ENCODE measurements at regions not wholly inside any gene's neighbourhood (a gene's known extent, or its start where the extent isn't known, plus 50 kb on each side); places are given as distances from the start of the nearest gene placed in this dataset.

DNA sequence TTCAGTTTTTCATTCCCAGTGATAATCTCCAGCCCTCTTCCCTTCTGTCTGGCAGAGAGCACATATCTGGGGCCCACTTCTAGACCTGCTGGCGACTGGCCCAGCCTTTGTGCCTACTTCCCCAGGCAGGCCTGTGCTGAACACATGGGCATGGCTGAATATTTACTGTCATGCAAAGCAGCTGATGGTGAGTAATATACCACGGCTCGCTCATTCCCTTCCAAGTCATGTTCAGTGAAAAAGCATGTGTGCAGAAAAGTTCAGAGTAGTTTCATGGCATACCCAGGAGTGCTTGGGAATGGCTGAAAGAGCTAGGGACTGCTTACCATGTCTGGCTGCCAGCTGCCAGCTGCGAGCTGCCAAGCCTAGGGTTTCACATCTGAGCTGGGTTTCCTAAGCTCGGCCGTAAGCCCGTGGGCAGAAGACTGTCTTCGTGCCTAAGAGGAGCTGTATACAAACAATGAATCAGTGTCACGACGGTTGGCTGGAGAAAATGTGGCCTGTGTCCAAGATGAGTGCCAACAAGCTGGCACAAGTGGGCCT lies 179.9 kb upstream of the PELI2 start:
- DNase-seq (ENCODE audit: low spot score) = no peak

DNA sequence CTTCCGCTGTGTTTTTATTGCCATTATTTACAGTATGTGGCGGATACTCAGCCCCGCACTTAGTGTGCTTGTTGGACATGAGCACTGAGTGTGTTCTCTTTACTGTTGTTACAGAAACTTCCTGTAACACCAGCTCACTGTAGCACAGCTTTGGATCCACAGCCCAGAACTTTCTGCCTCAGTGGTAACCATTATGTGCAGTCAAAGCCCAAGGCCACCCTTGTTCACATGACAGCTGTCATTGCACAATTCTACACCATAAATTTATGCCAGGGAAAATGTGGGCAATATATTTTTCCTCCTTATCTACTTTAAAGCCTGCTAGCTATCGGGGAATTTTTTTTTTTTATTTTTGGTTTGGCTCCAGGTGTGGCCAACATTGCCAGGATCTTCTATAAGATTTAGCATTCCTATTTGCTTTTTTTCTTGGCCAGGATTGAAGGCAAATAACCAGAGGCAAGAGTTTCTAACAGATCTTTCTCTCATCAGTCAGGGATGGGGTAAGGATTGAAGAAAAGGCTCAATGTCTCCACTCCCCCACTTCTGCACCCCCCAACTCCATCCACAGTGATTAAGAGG lies 176.0 kb upstream of the PELI2 start:
- DNase-seq (ENCODE audit: low spot score) = no peak

DNA sequence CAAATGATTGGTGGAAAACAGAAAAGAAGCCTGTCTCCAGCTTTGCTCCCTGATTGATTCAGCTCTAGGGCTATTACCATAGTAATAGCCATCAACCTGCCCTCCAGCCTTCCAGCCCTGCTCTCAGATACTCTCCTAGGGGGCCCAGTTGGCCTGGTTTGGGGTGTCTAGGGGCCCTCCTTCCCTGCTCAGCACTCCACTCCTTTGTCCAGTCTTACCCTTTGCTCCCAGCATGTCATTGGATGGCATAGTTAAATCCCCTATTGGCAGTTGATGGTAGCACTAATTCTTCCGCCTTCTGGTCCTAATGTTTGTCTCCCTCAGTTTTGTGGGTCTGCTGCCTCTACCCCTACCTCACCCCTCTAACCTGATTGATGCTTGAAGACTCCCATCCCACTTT lies 175.4 kb upstream of the PELI2 start:
- no peak for DNase-seq (ENCODE audit: low spot score)

DNA sequence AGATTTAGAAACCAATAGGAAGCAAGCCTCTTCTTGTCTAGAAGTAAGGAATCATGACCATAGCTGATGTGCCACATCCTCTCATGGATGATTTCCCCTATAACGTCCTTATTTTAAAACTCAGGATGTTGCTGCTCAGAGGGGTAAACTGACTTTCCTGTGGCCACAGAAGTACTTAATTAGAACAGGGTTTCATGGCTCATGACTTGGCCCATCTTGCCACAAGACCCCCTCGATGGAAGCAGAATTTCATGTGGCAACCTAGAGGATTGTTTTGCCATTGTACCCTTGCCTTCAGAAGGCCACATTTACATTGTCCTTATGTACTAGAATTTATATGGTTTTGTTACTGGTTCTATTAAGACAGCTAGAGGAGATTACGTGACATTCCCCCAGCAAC lies 173.5 kb upstream of the PELI2 start:
- DNase-seq (ENCODE audit: low spot score) = no peak

DNA sequence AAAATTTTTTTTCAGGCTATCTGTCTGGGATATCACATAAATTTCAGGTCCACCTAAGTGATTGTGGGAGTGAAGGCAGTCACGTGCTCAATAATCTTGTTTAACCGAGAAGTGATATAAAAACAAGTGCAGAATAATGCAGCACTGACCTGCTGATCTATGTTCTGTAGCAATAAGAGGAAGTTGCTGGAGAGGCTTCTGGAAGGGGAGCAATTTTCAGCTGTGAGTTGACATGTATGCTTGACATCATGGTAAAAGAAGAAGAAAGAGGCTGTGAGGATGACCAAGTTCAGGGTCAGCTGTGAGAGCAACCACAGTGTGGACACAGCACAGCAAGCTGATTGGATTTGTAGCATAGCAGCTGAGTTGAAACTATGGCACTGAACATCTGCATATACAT lies 172.0 kb upstream of the PELI2 start:
- DNase-seq (ENCODE audit: low spot score) = no peak

DNA sequence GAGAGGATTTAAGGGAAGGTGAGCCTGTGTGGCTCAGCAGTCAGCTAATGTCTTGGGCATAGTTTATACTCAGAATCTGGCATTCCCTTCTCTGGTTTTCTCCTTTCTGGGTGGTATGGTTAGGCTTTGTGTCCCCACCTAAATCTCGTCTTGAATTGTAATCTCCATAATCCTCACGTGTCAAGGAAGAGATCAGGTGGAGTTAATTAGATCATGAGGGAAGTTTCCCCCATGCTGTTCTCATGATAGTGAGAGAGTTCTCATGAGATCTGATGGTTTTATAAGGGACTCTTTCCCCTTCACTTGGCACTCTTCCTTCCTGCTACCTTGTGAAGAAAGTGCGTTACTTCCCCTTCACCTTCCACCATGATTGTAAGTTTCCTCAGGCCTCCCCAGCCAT lies 169.8 kb upstream of the PELI2 start:
- no peak for DNase-seq (ENCODE audit: low spot score)

DNA sequence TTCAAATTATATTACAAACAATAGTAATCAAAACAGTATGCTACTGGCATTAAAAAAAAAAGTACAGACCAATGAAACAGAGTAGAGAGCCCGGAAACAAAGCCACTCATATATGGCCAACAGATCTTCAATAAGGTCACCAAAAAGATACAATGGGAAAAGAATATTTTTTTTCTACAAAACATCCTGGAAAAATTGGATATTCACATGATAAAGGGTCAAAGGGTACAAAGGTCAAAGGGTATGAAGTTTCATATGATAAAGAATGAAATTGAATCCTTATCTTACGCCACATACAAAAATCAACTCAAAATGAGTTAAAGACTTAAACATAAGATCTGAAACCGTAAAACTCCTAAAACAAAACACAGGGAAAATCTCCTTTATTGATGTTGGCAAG lies 168.5 kb upstream of the PELI2 start:
- no peak for DNase-seq (ENCODE audit: low spot score)

DNA sequence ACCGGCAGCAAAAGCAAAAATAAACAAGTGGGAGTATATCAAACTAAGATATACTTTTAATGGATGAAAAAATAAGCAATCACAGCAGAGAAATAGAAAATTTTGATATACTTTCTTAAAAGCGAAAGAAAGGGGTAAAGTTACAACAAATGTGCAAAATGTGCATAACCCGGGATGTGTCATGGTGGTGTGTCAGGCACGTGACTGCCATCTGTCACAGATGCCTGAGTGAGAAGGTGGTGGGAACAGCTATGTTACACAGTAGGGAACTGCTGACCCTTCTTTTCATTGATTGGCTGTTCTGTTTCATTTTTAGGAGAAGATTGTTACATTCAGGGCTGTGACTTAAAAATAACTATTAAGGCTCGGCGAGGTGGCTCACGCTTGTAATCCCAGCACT lies 168.1 kb upstream of the PELI2 start:
- DNase-seq (ENCODE audit: low spot score) = no peak

DNA sequence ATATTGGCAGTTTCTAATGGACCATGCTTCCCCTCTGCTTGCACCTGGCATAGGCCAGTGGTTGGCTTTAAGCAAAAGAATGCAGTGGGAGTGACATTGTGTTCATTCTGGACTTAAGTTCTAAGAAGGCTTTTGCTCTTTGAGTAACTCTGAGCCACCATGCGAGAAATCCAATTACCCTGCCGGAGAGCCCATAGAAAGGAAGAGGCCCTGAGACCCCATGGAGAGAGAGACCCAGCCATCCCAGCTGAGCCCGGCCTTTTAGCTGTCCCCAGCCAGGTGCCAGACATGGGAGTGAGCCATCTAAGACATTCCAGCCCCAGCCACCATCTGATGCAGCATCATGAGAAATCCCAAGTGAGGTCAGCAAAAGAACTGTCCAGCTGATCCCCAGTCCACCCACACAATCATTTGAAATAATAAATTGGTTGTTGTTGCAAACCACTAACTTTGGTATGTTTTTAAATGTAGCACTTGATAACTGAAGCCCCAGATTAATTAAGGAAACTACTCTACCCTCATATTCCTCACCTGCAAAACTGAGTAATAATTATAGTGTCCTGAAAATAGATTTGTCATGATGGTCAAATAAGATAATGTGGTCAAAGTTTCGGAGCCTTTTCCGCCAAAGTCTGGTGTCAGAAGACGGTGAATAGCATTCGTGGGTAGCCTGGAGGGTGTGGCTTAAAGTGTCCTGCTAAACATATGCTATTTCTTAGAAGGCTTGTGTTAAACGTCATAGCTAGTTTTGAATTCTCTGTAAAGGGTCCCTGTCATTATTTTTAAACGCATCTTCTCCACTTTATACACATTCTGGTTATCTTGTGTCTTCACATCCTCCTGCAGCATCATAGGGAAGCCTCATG lies 166.6 kb upstream of the PELI2 start:
- no peak for DNase-seq (ENCODE audit: low spot score)

DNA sequence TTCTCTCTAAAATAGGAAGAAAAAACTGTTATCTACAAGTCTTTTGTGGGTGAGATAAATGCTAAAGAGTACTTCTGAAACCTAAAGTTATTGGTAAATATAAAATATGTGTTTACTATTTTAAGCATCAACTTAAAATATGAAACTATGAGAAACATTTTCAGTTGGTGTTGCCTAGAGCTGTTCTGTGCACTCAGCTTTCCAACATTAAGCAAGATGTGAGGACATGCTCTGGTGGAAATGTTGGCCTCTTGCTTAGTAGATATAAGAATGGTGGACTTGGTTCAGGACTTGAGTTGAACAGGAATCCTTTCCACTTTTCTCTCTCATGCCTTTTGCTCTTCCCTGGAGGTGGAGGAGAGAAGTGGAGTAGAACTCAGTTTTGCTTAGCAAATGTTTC lies 164.1 kb upstream of the PELI2 start:
- DNase-seq (ENCODE audit: low spot score) = no peak

DNA sequence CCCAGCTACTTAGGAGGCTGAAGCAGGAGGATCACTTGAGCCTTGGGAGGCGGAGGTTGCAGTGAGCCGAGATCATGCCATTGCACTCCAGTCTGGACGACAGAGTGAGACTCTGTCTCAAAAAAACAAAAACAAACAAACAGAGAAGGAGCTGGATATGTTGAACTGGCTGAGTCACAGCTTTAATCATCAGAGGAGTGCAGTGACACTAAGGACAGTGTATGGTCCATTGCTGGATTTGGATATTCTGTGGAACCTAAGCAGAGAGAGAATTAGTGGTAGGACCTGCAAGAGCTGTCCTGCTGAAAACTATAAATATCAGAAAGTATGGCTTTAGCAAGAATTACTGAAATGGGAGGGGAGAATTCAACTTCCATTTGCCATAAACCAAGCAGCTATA lies 163.0 kb upstream of the PELI2 start:
- DNase-seq (ENCODE audit: low spot score) = no peak

DNA sequence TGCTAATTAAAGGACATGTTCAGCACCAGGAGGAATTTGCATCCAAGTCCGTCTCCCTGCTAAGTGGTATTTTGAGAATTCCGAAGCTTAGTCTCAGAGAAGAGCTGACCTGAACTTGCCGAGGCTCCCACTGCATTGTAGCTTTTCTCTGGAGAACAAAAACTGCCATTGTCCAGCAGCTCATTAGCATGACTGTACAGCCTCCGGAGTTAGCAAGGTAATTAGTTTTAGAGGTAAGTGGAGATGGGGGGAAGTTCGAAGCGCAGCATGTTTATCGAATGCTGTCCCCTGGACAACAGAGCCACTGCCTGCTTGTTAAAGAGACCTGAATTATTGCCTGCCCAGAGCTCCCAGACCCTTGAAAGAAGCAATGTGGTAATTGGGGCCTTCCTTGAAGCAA lies 160.3 kb upstream of the PELI2 start:
- DNase-seq (ENCODE audit: low spot score) = no peak

DNA sequence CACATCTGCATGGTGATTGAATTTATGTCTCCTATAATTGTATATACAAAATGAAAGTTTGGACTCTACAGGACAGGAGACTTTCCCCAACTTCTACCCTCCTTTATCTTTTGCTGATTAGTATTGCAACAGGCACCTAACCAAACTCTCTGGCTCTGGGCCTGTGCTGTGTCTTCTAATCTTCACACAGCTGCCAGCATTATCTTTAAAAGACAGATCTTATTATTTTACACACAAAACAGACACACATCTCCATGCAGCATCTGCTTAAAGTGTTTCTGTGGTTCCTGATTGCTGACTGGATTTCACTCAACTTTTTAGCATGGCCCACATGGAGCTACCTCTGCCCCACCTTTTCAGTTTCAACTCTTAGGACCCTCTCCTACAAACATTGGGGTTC lies 154.9 kb upstream of the PELI2 start:
- DNase-seq (ENCODE audit: low spot score) = no peak

DNA sequence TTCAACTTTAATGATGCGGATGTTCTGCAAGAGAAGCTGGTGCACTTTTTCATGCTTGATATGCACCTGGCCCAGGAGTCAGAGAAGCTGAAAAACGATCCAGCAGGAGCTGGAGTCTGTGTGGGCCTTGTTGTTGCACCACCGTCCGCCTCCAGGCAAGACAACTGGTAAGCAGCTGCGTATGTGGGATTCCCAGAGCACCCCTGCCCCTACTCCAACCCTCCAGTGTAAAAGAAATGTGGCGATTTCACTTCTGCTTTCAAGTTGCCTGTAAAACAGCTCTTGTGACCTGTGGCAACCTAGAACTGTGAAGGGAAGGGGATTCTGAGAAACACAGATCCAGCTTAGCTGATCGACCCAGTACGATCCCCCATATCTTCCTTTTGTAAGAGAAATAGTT lies 154.1 kb upstream of the PELI2 start:
- DNase-seq (ENCODE audit: low spot score) = no peak

DNA sequence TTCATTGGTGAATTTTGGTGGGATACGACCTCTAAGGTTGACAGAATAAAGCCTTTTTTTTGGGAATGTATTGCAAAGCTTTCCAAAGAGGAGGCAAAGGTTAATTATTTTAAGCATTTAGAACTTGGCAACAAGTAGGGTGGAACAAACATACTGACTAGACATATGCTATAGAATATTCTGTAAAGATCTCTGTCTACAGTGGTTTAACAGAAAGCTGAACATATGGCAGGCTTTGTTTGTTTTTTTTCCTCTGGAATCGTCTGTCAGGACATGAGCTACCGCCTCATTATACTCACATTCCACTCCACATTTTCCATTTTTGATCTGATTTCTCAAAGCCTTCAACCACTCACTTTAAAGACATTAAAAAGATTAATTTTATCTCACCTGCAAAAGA lies 153.4 kb upstream of the PELI2 start:
- no peak for DNase-seq (ENCODE audit: low spot score)

DNA sequence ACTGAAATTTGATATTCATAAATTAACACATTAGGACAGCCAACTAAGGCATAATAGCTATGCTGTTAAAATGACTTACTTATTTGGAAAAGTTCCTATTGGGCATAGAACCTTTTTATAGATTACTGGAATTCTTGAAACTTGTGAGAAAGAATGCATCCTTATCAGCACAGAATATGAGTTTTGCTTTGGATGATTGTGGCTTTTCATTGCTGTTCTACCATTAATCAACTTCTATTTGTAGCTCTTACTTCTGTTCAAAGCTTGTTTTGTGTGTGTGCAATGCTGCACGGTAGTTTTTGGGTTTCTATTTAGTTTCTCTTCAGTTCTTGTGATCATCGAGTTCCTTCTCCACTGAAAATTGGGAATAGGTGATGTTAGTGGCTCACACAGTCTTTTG lies 152.4 kb upstream of the PELI2 start:
- no peak for DNase-seq (ENCODE audit: low spot score)

DNA sequence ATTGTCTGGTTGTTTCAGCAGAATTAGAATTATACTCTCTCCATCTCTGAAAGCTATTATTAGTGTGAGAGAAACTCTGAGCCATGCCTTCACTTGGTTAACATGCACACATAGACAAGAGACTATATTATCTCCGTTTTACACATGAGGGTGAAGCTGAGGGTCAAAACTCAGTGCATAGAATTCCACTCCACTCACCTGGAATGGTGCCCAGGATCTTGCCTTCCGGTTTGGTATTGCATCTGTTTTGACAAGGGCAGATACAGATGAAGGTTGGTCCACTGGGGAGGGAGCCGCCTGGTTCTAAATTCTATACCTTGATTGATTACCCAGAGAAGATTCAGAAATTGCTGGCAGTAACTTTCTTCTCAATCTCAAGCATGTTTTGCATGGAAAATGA lies 149.5 kb upstream of the PELI2 start:
- no peak for DNase-seq (ENCODE audit: low spot score)

DNA sequence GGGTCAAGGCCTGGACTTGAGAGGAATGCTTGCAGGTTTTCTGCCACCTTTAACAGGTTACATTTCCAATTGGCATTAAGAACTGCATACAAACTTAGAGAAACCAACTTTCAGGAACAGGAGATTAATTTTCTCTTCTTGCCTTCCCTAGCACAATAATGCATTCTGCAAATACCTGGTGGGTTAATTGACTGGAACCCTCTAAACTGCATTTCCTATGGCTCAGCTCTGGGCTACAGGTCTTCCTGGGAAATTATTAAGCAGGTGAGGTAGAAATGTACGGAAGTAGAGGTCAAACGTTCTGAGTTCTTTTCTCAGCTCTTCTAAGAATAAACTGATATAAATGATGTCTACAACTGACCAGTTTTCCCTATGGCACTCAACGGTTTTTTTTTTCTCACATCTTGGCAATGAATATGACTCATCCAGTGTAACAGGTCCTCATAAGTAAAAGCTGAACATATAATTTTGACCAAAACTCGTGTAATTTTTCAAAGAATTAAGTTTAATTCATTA lies 144.9 kb upstream of the PELI2 start:
- DNase-seq (ENCODE audit: low spot score) = no peak

DNA sequence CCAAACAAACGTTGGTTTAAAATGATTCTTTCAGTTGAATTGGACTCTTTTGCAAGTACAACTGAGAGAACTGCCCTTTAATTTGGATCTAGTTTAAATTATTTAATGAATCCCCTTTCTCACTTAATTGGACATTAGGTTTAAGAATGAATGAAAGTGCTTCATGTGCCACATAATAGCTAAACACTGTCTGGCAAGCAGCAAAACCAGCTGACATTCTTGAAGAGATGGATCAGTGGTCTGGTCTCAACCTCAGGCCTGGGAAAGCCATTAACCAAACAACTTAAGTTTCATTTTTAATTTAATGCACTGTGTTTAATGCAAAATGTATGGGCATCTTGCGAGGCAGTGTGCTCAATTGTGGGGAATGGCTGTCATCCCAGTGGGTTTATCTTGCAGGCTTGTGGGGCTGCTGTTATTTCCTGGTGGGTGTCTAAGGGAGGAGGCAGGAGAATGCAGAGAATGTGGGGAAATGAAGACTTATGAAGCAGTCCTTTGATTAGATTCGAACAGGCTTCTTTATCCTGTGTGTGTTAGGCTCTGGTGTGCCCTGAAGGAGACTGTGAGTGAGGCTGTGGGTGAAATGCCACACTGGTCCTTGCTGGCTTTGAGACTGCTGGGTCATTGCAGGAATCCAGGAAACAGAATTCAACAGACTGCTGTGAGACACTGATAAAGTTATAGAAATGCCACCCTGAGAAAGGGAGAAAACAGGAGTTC lies 144.1 kb upstream of the PELI2 start:
- DNase-seq (ENCODE audit: low spot score) = no peak

DNA sequence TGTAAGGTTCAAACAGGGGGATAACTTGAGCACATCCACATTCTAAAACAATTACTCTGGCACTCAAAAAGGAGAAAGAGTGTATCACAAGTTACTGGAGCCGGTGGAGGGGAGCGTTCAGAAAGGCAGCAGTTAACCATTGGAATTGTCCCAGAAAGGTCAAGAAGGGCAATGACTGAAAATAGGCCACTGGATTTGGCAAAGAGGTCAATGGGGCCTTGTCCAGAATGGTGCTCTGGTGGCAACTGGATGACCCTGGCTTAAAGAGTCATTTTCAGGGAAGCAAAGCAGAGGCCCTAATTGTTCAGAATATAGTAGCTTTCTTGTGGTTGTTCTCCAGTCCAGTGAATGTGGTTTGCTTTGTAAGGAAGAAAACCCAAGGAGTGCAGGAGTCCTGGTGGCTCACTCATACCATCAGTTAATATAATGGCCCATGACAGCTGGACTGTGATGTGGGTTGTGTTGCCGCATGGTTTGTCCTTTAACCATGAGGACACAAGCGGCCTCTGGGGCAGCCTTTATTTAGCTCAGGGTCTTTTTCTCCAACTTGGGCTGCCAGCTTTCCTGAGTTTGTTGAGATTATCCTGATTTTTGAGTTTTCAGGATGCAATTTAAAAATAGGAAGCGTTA lies 142.8 kb upstream of the PELI2 start:
- no peak for DNase-seq (ENCODE audit: low spot score)

DNA sequence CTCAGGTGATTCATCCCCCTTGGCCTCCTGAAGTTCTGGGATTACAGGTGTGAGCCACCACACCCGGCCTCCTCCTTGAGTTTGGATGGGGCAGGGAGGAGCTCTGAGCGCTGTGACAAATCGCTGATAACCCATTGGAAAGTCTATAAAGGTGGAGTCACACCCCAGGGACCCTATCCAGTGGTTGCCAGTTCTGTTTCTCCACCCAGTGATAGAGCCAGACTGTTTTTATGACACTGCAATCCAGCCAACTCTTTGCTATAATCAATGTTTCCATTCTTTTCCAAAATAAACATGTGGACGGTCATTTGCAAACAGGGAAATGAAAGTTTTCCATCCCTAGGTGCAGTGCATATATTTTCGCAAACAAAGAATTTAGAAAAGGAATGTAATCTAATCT lies 142.0 kb upstream of the PELI2 start:
- no peak for DNase-seq (ENCODE audit: low spot score)

DNA sequence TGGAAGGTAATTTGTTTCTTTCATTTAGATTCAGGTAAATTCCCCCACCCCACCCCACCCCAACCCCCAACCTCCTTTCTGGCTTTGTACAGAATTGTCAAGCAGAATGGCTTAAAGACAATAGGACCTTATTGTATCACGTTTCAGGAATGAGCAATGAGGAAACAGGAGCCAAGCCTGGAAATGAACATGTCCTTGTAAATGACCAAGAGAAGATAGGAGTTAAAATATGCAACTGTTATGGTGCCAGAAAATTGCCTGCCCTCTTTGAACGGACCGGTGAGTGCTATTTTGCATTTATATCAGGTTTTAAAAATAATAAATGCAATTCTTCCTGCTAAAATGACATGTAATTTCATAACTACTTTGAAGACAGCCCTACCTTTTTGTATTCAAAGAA lies 141.6 kb upstream of the PELI2 start:
- DNase-seq (ENCODE audit: low spot score) = no peak

Measured in CD4-positive, alpha-beta T cell treated with Interleukin-15 for 4 hours (primary cell).